Prostate gland (tissue), 2 donors: ENCODE measurements at regions not wholly inside any gene's neighbourhood (a gene's known extent, or its start where the extent isn't known, plus 50 kb on each side); places are given as distances from the start of the nearest gene placed in this dataset.

Source experiments
- POLR2AphosphoS5 ChIP-seq: sonication (generic); formaldehyde crosslinking; IDR thresholded peaks from one replicate; pipeline ENCODE4 v1.6.1; 2017; ENCODE audit warnings: antibody characterized with exemption
- TF ChIP-seq, protein P1 (sequence below), 4 experiments: fragments of 200-600 bp in 2 of 4; fragments of 450-650 bp in 2 of 4; sonication (generic) in 2 of 4; IDR thresholded peaks; 1 replicate in 3 of 4; 2 replicates in 1 of 4; pipeline ENCODE4 v1.5.1; 2016 to 2019; ENCODE audit warnings: antibody characterized with exemption in 4 of 4, mild to moderate bottlenecking in 2 of 4, moderate library complexity in 2 of 4

DNA sequence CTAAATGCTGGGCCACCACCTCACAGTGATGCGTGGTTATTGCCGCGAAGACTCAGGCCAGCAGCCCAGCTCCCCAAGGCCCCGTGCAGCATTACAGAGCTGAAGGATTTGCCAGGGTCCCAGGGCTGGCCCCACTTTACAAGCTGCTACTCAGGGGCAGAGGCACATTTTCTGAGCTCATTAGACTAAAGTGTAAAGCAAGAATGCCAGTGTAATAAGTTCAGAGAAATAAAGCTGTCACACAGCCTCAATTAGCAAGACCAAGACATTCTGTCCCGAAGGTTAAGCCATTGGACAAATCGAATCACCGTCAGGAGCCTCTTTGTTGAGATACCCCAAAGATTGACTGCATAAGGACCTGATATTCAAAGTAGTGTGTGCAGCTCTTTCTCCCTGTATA, 428.4 kb downstream of the EFNB2 start:
- TF ChIP-seq, protein P1, sequence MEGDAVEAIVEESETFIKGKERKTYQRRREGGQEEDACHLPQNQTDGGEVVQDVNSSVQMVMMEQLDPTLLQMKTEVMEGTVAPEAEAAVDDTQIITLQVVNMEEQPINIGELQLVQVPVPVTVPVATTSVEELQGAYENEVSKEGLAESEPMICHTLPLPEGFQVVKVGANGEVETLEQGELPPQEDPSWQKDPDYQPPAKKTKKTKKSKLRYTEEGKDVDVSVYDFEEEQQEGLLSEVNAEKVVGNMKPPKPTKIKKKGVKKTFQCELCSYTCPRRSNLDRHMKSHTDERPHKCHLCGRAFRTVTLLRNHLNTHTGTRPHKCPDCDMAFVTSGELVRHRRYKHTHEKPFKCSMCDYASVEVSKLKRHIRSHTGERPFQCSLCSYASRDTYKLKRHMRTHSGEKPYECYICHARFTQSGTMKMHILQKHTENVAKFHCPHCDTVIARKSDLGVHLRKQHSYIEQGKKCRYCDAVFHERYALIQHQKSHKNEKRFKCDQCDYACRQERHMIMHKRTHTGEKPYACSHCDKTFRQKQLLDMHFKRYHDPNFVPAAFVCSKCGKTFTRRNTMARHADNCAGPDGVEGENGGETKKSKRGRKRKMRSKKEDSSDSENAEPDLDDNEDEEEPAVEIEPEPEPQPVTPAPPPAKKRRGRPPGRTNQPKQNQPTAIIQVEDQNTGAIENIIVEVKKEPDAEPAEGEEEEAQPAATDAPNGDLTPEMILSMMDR (IDR thresholded peaks at IDR 0.05), result no peak
- TF ChIP-seq POLR2AphosphoS5, result no peak
